Uterus (tissue), 3 donors: ENCODE measurements at regions not wholly inside any gene's neighbourhood (a gene's known extent, or its start where the extent isn't known, plus 50 kb on each side); places are given as distances from the start of the nearest gene placed in this dataset.

Source experiments
- DNase-seq, 2 donors: peaks; one replicate each; pipeline ENCODE4 v3.0.0-alpha.2; 2019 to 2020
- H3K27ac ChIP-seq, 2 donors: fragments of 200-600 bp; sonication (generic); 1 replicate in 1 of 2; 2 replicates in 1 of 2; pipeline ENCODE4 v1.5.1; 2016 to 2018
- H3K27me3 ChIP-seq, 2 donors: fragments of 200-600 bp; sonication (generic); one replicate each; pipeline ENCODE4 v1.5.1; 2018 to 2019; ENCODE audit warnings: control low read depth in 1 of 2
- H3K36me3 ChIP-seq, 2 donors: fragments of 200-600 bp; sonication (generic); one replicate each; pipeline ENCODE4 v1.5.1; 2019; ENCODE audit warnings: control low read depth in 1 of 2
- H3K4me1 ChIP-seq, 2 donors: fragments of 200-600 bp; sonication (generic); one replicate each; pipeline ENCODE4 v1.5.1; 2018 to 2019; ENCODE audit warnings: control low read depth in 1 of 2
- H3K4me3 ChIP-seq, 2 donors: fragments of 200-600 bp; sonication (generic); 1 replicate in 1 of 2; 2 replicates in 1 of 2; pipeline ENCODE4 v1.5.1; 2018 to 2019; ENCODE audit warnings: mild to moderate bottlenecking in 1 of 2
- H3K9me3 ChIP-seq, 2 donors: fragments of 200-600 bp; sonication (generic); one replicate each; pipeline ENCODE4 v1.5.1; 2019; ENCODE audit warnings: control low read depth in 1 of 2
- POLR2A ChIP-seq, 2 donors: fragments of 450-650 bp; IDR thresholded peaks; one replicate each; pipeline ENCODE4 v1.6.1; 2016; ENCODE audit warnings: antibody characterized with exemption in 2 of 2, mild to moderate bottlenecking in 1 of 2, moderate library complexity in 1 of 2
- intact Hi-C: fragments of 100-400 bp; cut with DNase I; formaldehyde crosslinking; loops from one replicate; pipeline ENCODE4 v1.15.1; 2023; ENCODE audit warnings: low total_unique reads
- TF ChIP-seq, protein P1 (sequence below), 4 experiments: fragments of 200-600 bp in 2 of 4; fragments of 450-650 bp in 2 of 4; sonication (generic) in 2 of 4; IDR thresholded peaks; one replicate each; pipeline ENCODE4 v1.5.1; 2016 to 2019; ENCODE audit warnings: antibody characterized with exemption in 4 of 4, mild to moderate bottlenecking in 2 of 4, moderate library complexity in 1 of 4
- donor health status: DM: yes; HTN: yes; CAD: no.

DNA sequence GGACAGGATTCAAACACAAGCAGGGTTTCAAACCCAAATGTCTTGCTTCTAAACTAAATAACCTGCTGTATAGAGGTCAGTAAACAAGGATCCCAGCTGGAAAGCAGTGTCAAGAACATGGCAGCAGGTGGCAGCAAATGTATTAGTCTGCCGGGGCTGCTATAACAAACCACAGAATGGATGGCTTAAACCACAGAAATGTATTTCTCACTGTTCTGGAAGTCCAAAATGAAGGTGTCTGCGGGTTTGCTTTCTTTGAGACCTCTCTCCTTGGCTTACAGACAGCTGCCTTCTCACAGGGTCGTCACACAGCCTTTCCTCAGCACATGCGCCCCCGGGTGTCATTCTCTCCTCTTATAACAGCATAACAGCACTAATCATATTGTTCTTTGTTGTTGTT is 65.1 kb upstream of the LRRC55 start:
- TF ChIP-seq, protein P1, sequence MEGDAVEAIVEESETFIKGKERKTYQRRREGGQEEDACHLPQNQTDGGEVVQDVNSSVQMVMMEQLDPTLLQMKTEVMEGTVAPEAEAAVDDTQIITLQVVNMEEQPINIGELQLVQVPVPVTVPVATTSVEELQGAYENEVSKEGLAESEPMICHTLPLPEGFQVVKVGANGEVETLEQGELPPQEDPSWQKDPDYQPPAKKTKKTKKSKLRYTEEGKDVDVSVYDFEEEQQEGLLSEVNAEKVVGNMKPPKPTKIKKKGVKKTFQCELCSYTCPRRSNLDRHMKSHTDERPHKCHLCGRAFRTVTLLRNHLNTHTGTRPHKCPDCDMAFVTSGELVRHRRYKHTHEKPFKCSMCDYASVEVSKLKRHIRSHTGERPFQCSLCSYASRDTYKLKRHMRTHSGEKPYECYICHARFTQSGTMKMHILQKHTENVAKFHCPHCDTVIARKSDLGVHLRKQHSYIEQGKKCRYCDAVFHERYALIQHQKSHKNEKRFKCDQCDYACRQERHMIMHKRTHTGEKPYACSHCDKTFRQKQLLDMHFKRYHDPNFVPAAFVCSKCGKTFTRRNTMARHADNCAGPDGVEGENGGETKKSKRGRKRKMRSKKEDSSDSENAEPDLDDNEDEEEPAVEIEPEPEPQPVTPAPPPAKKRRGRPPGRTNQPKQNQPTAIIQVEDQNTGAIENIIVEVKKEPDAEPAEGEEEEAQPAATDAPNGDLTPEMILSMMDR (IDR thresholded peaks at IDR 0.05): peak; percentile 46 to 54 (median 48)
- no peak for TF ChIP-seq POLR2A (IDR thresholded peaks at IDR 0.05)
- no peaks in the 10 kb centered on the region for H3K27me3 ChIP-seq
- intact Hi-C loops: no loop called here
- H3K27ac ChIP-seq: no peak overlapping the region
- no peaks in the 10 kb centered on the region for H3K9me3 ChIP-seq
- no peaks in the 10 kb centered on the region for H3K4me1 ChIP-seq
- no peak for DNase-seq
- no peak overlapping the region for H3K4me3 ChIP-seq
- H3K36me3 ChIP-seq: no peaks in the 10 kb centered on the region

DNA sequence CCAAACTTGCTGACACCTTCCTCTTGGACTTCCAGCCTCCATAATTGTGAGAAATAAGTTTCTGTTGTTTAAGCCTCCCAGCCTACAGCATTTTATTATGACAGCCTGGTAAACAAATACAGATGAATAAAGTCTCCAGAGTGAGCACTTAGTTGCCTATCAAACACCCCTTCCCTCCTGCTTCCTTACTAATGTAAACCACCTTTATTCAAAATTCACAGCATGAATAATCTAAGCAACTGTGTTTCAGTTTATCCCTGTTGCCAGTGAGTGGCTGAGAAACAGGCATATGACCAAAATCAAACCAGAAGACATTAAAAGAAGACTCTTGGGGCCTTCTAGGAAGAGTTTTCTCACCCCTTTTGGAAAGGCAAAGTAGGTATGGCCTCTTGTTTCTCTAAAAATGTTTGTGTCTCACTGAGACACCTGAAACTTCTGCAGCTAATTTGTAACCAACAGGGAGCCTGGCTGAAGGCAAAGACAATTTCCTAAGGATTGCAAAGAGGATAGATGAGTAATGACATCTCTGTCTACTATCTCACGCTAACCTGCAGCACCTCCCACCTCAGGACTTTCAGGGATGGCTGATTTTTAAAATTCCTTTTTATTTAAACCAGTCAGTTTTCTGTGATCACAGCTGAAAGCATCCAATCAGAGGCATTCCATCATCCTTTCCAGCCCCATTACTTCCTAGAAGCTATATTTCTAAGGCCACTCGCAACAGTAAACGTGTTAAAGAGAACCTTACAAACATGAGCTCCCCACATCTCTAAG is 61.4 kb upstream of the LRRC55 start:
- no peak overlapping the region for H3K4me3 ChIP-seq
- DNase-seq: no peak
- intact Hi-C loops: no loop called here

DNA sequence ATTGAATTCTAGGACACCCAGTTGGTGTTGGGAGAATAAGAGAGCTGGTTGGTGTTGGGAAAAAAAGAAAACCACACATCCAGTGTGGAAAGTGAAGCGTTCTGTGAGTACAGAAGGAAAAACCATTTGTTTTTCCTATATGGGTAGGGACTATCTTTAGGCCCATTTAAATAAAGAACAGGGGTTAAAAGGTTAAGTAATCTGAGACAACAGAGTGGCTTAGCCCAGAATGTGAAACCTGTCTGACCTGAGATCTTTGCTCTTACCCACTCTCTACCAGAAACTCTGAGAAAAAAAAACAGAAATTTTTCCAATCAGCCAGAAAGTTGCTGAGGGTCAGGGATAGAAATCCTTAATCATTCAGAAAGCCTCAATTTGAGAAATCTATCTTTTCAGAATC is 59.8 kb upstream of the LRRC55 start:
- DNase-seq: no peak
- no peak overlapping the region for H3K4me3 ChIP-seq
- H3K36me3 ChIP-seq: no peaks in the 10 kb centered on the region
- H3K4me1 ChIP-seq: no peaks in the 10 kb centered on the region
- H3K27me3 ChIP-seq: no peaks in the 10 kb centered on the region
- TF ChIP-seq, protein P1 (IDR thresholded peaks at IDR 0.05): no peak
- no peak for TF ChIP-seq POLR2A (IDR thresholded peaks at IDR 0.05)
- intact Hi-C loops: no loop called here
- no peak overlapping the region for H3K27ac ChIP-seq
- no peaks in the 10 kb centered on the region for H3K9me3 ChIP-seq

More for the DNA sequence above, 61.4 kb upstream of the LRRC55 start:
- no peak for TF ChIP-seq POLR2A (IDR thresholded peaks at IDR 0.05)
- TF ChIP-seq, protein P1 (IDR thresholded peaks at IDR 0.05): no peak
- no peaks in the 10 kb centered on the region for H3K9me3 ChIP-seq
- no peak overlapping the region for H3K27ac ChIP-seq
- H3K4me1 ChIP-seq: no peaks in the 10 kb centered on the region
- no peaks in the 10 kb centered on the region for H3K36me3 ChIP-seq
- H3K27me3 ChIP-seq: no peaks in the 10 kb centered on the region

DNA sequence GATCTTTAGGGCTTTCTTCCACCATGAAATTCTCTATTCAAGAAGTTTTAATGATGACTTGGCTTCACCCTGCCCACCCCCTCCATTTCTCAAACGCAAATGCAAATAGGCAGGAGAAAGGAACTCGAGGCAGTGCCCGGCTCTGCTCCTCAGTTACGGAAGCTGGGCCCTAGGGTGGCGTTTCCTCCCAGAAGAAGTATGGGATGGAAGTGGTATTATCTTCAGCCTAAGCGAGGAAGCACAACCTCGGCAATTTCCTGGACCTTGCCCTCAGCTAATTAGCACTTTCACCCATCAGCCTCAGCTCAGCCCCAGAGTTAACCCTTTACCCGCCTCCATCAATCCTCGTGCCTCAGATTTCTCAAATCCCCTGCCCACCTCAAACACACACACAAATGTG is 58.2 kb upstream of the LRRC55 start:
- H3K9me3 ChIP-seq: no peaks in the 10 kb centered on the region
- no peak overlapping the region for H3K27ac ChIP-seq
- H3K4me1 ChIP-seq: no peaks in the 10 kb centered on the region
- intact Hi-C loops: no loop called here
- TF ChIP-seq POLR2A (IDR thresholded peaks at IDR 0.05): no peak
- H3K36me3 ChIP-seq: no peaks in the 10 kb centered on the region
- no peak overlapping the region for H3K4me3 ChIP-seq
- no peaks in the 10 kb centered on the region for H3K27me3 ChIP-seq
- no peak for DNase-seq

DNA sequence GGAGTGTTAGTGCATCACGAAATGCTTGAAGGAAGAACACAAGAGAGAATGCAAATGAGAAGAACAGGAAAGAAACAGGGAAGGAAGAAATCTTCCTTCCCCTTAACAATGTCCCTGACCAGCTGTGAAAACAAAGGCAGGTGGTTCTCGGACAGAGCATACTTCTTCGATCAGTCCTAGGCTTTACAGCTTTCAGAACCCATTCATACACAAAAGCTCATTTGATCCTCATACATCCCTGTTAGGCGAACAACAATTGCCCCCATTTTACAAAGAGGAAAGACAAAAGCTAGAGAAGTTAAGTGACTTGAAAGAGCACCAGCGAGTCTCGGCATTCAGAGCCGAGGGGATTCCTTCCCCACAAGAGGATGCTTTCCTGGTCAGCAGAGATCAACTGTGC is 57.2 kb upstream of the LRRC55 start:
- intact Hi-C loops: no loop called here
- H3K36me3 ChIP-seq: no peaks in the 10 kb centered on the region
- H3K4me1 ChIP-seq: no peaks in the 10 kb centered on the region
- no peak overlapping the region for H3K27ac ChIP-seq
- no peak for TF ChIP-seq POLR2A (IDR thresholded peaks at IDR 0.05)
- TF ChIP-seq, protein P1 (IDR thresholded peaks at IDR 0.05): no peak
- no peak for DNase-seq
- H3K4me3 ChIP-seq: no peak overlapping the region
- H3K27me3 ChIP-seq: no peaks in the 10 kb centered on the region
- H3K9me3 ChIP-seq: no peaks in the 10 kb centered on the region
